Cardiac muscle cell (in vitro differentiated cells and primary cell): ENCODE measurements at regions not wholly inside any gene's neighbourhood (a gene's known extent, or its start where the extent isn't known, plus 50 kb on each side); places are given as distances from the start of the nearest gene placed in this dataset.
A peak's percentile ranks its signal among the peaks of the same experiment; 100 is the strongest.
"Not testable (repeated sequence)": the region's sequence is repeated elsewhere in the genome, so short reads cannot be mapped to it uniquely, and the experiment has no call there.

Experiments
- DNase-seq, 2 donors: peaks; one replicate each; pipeline versions ENCODE4 v3.0.0 to v3.0.0-alpha.2; 2010 to 2017; ENCODE audit warnings: low read depth in 1 of 2, low spot score in 1 of 2
- H3K27ac ChIP-seq: fragments of 200-600 bp; sonication (generic); 2 replicates; pipeline ENCODE4 v1.5.1; 2016
- H3K27me3 ChIP-seq: fragments of 200-600 bp; sonication (generic); 2 replicates; pipeline ENCODE4 v1.6.0; 2016; ENCODE audit warnings: control low read depth
- H3K36me3 ChIP-seq: fragments of 200-600 bp; sonication (generic); 2 replicates; pipeline ENCODE4 v1.5.1; 2016; ENCODE audit warnings: control low read depth
- H3K4me1 ChIP-seq: fragments of 200-600 bp; sonication (generic); 2 replicates; pipeline ENCODE4 v1.8.1; 2017; ENCODE audit warnings: low read depth, mild to moderate bottlenecking, mixed run types
- H3K4me3 ChIP-seq: fragments of 200-600 bp; sonication (generic); 2 replicates; pipeline ENCODE4 v1.5.1; 2016; ENCODE audit warnings: mild to moderate bottlenecking
- H3K9me3 ChIP-seq: fragments of 200-600 bp; sonication (generic); 2 replicates; pipeline ENCODE4 v1.5.1; 2017; ENCODE audit warnings: low read depth, mild to moderate bottlenecking, control low read depth
- TF ChIP-seq, protein P1 (sequence below): IDR thresholded peaks from 2 replicates; pipeline ENCODE4 v1.5.1; 2012; ENCODE audit warnings: low read depth, mild to moderate bottlenecking, low read length

- no peak overlapping the region for H3K27ac ChIP-seq
- peak in 1 of 2 donors; percentile 2 for DNase-seq
- H3K4me1 ChIP-seq, result no peaks in the 10 kb centered on the region
- no peaks in the 10 kb centered on the region for H3K27me3 ChIP-seq
- no peaks in the 10 kb centered on the region for H3K36me3 ChIP-seq
- no peak overlapping the region for H3K4me3 ChIP-seq
- TF ChIP-seq, protein P1, sequence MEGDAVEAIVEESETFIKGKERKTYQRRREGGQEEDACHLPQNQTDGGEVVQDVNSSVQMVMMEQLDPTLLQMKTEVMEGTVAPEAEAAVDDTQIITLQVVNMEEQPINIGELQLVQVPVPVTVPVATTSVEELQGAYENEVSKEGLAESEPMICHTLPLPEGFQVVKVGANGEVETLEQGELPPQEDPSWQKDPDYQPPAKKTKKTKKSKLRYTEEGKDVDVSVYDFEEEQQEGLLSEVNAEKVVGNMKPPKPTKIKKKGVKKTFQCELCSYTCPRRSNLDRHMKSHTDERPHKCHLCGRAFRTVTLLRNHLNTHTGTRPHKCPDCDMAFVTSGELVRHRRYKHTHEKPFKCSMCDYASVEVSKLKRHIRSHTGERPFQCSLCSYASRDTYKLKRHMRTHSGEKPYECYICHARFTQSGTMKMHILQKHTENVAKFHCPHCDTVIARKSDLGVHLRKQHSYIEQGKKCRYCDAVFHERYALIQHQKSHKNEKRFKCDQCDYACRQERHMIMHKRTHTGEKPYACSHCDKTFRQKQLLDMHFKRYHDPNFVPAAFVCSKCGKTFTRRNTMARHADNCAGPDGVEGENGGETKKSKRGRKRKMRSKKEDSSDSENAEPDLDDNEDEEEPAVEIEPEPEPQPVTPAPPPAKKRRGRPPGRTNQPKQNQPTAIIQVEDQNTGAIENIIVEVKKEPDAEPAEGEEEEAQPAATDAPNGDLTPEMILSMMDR, result no peak
- no peaks in the 10 kb centered on the region for H3K9me3 ChIP-seq
Observed at GRCh38 chrX:56462389-56462788, 101.0 kb upstream of the UBQLN2 start.

DNA sequence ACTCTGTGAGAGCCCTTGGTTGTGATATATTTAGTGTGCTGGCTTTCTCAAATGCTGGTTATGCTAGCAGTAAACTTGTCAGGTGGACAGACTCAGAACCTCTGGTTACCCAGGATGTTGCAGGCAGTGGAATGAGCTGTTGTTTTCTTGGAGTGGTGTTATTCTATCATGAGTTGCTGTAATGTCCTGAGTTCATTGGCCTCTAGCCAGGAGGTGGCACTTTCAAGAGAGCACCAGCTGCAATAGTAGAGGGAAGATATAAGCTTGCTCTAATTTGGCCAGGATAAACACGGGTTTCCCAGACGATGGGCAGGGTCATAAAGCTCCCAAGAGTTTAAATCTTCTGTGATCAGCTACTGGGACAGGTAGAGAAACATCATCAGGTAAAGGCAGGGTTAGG, 95.0 kb upstream of the UBQLN2 start:
- Histone ChIP-seq H3K4me1 (no peaks in the 10 kb centered on the region), H3K36me3 (no peaks in the 10 kb centered on the region), H3K4me3 (no peak overlapping the region), H3K27me3 (no peaks in the 10 kb centered on the region), H3K27ac (no peak overlapping the region), H3K9me3 (no peaks in the 10 kb centered on the region)
- TF ChIP-seq, protein P1, result no peak
- DNase-seq, result no peak

DNA sequence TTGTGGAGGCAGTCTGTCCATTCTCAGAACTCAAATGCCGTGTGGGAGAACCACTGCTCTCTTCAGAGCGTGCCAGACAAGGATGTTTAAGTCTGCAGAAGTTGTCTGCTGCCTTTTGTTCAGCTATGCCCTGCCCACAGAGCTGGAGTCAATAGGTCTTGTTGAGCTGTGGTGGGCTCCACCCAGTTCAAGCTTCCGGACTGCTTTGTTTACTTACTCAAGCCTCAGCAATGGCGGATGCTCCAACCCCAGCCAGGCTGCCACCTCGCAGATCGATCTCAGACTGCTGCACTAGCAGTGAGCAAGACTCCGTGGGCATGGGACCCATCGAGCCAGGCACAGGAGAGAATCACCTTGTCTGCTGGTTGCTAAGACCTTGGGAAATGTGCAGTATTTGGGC, 68.5 kb upstream of the UBQLN2 start:
- H3K27ac ChIP-seq, H3K27me3 ChIP-seq, H3K36me3 ChIP-seq, H3K4me3 ChIP-seq, H3K9me3 ChIP-seq, H3K4me1 ChIP-seq, DNase-seq: not testable (repeated sequence)

DNA sequence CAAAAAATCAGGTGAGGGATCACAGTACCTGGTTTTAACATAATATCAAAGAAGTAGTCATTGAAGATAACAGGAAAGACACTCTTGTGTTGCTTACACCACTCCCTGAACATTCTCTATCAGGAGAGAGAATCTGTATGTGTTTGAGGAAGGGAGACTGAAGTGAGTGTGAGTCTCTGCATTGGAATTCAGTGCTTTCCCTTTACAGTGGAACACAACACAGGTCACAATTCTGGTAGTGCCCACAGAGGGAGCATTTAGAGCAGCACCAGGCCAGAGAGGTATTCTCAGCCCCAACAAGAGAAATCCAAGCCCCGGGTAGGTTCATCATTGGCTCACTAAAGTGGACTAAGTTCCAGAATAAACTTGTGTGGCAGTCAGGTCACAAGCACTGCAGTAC, 64.7 kb upstream of the UBQLN2 start:
- TF ChIP-seq, protein P1, result no peak
- Histone ChIP-seq H3K27me3 (no peaks in the 10 kb centered on the region), H3K9me3 (no peaks in the 10 kb centered on the region), H3K4me3 (no peak overlapping the region), H3K4me1 (no peaks in the 10 kb centered on the region), H3K36me3 (no peaks in the 10 kb centered on the region), H3K27ac (no peak overlapping the region)
- DNase-seq, result no peak

- TF ChIP-seq, protein P1, result no peak
- no peaks in the 10 kb centered on the region for H3K27me3 ChIP-seq
- no peak for DNase-seq
- H3K36me3 ChIP-seq, result no peaks in the 10 kb centered on the region
- H3K4me3 ChIP-seq, result no peak overlapping the region
- H3K4me1 ChIP-seq, result no peaks in the 10 kb centered on the region
- no peak overlapping the region for H3K27ac ChIP-seq
- H3K9me3 ChIP-seq, result no peaks in the 10 kb centered on the region
Observed at GRCh38 chrX:56499372-56499771, 64.1 kb upstream of the UBQLN2 start.

DNA sequence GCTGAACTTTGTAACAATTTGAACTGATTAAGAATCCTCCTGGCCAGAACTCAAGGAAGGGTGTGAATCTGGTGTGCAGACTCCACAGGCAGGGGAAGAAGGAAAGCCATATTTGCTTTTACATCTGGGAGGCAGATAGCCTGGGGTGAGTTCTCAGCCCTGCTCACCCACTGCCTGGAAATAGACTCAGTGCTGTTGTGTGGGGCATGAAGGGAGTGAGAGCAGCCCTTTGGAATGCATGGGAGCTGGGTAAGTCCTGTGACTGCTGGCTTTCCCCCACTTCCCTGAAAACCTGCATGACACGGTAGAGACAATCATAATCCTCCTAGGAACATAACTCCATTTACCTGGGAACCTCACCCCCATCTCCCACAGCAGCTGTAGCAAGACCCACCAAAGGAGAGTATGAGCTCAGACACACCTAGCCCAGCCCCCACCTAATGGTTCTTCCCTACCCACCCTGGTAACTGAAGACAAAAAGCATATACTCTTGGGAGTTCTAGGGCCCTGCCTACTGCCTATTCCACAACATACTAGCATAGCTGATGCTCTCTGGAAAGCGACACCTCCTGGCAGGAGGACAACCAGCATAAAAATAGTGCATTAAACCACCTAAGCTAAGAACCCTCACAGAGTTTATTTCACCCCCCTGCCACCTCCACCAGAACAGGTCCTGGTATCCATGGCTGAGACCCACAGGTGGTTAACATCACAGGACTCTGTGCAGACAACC, 59.3 kb upstream of the UBQLN2 start:
- Histone ChIP-seq H3K4me3 (no peak overlapping the region), H3K27me3 (no peaks in the 10 kb centered on the region), H3K9me3 (no peaks in the 10 kb centered on the region), H3K4me1 (no peaks in the 10 kb centered on the region), H3K36me3 (no peaks in the 10 kb centered on the region), H3K27ac (no peak overlapping the region)
- TF ChIP-seq, protein P1, result no peak
- DNase-seq, result no peak
